Suprapubic skin (tissue), 4 donors: ENCODE measurements at regions not wholly inside any gene's neighbourhood (a gene's known extent, or its start where the extent isn't known, plus 50 kb on each side); places are given as distances from the start of the nearest gene placed in this dataset.
"Not testable (repeated sequence)": the region's sequence is repeated elsewhere in the genome, so short reads cannot be mapped to it uniquely, and the experiment has no call there.

Experiments
- DNase-seq, 2 donors: peaks; one replicate each; pipeline ENCODE4 v3.0.0-alpha.2; 2019; ENCODE audit warnings: low spot score in 2 of 2
- H3K27ac ChIP-seq: fragments of 200-600 bp; sonication (generic); one replicate; pipeline ENCODE4 v1.5.1; 2019
- H3K27me3 ChIP-seq: fragments of 200-600 bp; sonication (generic); one replicate; pipeline ENCODE4 v1.5.1; 2019
- H3K36me3 ChIP-seq: fragments of 200-600 bp; sonication (generic); one replicate; pipeline ENCODE4 v1.5.1; 2019
- H3K4me1 ChIP-seq: fragments of 200-600 bp; sonication (generic); one replicate; pipeline ENCODE4 v1.5.1; 2019
- H3K4me3 ChIP-seq: fragments of 200-600 bp; sonication (generic); one replicate; pipeline ENCODE4 v1.5.1; 2019; ENCODE audit warnings: mild to moderate bottlenecking
- H3K9me3 ChIP-seq: fragments of 200-600 bp; sonication (generic); one replicate; pipeline ENCODE4 v1.5.1; 2019
- CTCF ChIP-seq, 2 donors: fragments of 200-600 bp in 1 of 2; fragments of 450-650 bp in 1 of 2; sonication (generic) in 1 of 2; IDR thresholded peaks; one replicate each; pipeline ENCODE4 v1.5.1; 2016 to 2019; ENCODE audit warnings: antibody characterized with exemption in 2 of 2, mild to moderate bottlenecking in 1 of 2, moderate library complexity in 1 of 2
- EP300 ChIP-seq: sonication (generic); formaldehyde crosslinking; IDR thresholded peaks from one replicate; pipeline ENCODE4 v1.6.1; 2017; ENCODE audit warnings: antibody characterized with exemption
- POLR2A ChIP-seq, 2 donors: fragments of 450-650 bp; IDR thresholded peaks; one replicate each; pipeline ENCODE4 v1.6.1; 2017; ENCODE audit warnings: antibody characterized with exemption in 2 of 2, mild to moderate bottlenecking in 2 of 2, moderate library complexity in 2 of 2
- POLR2AphosphoS5 ChIP-seq, 3 donors: sonication (generic); formaldehyde crosslinking; IDR thresholded peaks; one replicate each; pipeline ENCODE4 v1.6.1; 2017; ENCODE audit warnings: antibody characterized with exemption in 3 of 3
- WGBS: methylation state at CpG from one replicate; pipeline ENCODE4 v1.1.5; 2018; 5-methylcytosine and 5-hydroxymethylcytosine counted together

GRCh38 chr3:194880940-194881925, 195.6 kb downstream of the FAM43A start:
- H3K9me3 ChIP-seq: peaks cover 9% of the 10 kb centered on the region
- no peak overlapping the region for H3K4me3 ChIP-seq
- no peaks in the 10 kb centered on the region for H3K36me3 ChIP-seq
- TF ChIP-seq CTCF (IDR thresholded peaks at IDR 0.05) (no peak), POLR2AphosphoS5 (IDR thresholded peaks at IDR 0.05) (no peak)
- WGBS: 79% methylated on average over 12 of the region's 12 CpGs
- peaks cover 34% of the 10 kb centered on the region for H3K4me1 ChIP-seq
- H3K27ac ChIP-seq: no peak overlapping the region
- H3K27me3 ChIP-seq: no peaks in the 10 kb centered on the region
- DNase-seq: peak in 1 of 2 donors; percentile 65

GRCh38 chr3:194884649-194885315, 199.1 kb downstream of the FAM43A start:
- peaks cover 9% of the 10 kb centered on the region for H3K9me3 ChIP-seq
- H3K4me3 ChIP-seq: no peak overlapping the region
- no peaks in the 10 kb centered on the region for H3K27me3 ChIP-seq
- peak in 1 of 2 donors; percentile 65 for DNase-seq
- no peak overlapping the region for H3K27ac ChIP-seq
- TF ChIP-seq EP300 (no peak), CTCF (IDR thresholded peaks at IDR 0.05) (no peak), POLR2A (IDR thresholded peaks at IDR 0.05) (no peak), POLR2AphosphoS5 (IDR thresholded peaks at IDR 0.05) (no peak)
- no peaks in the 10 kb centered on the region for H3K36me3 ChIP-seq
- peaks cover 16% of the 10 kb centered on the region for H3K4me1 ChIP-seq
- 70% methylated on average over 6 of the region's 6 CpGs for WGBS

DNA sequence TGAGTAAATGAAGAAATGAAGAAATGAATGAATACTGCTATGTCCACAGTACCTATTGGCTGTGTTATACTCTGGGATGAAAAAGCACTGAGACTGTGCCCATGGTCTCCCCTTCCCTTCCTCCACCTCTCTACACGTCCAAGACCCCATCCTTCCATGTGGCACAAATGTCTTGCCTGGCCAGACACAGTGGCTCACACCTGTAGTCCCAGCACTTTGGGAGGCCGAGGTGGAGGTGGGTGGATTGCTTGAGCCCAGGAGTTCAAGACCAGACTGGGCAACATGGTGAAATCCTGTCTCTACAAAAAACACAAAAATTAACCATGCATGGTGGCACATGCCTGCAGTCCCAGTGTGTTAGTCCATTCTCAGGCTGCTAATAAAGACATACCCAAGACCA, 200.1 kb downstream of the FAM43A start:
- H3K27ac ChIP-seq: no peak overlapping the region
- H3K4me3 ChIP-seq: no peak overlapping the region
- TF ChIP-seq CTCF (IDR thresholded peaks at IDR 0.05) (no peak), EP300 (no peak), POLR2A (IDR thresholded peaks at IDR 0.05) (no peak), POLR2AphosphoS5 (IDR thresholded peaks at IDR 0.05) (no peak)
- DNase-seq: peak in 1 of 2 donors; percentile 34
- H3K27me3 ChIP-seq: no peaks in the 10 kb centered on the region
- H3K4me1 ChIP-seq: peaks cover 7% of the 10 kb centered on the region
- 92% methylated on average over 2 of the region's 2 CpGs for WGBS
- H3K36me3 ChIP-seq: no peaks in the 10 kb centered on the region
- peaks cover 9% of the 10 kb centered on the region for H3K9me3 ChIP-seq

DNA sequence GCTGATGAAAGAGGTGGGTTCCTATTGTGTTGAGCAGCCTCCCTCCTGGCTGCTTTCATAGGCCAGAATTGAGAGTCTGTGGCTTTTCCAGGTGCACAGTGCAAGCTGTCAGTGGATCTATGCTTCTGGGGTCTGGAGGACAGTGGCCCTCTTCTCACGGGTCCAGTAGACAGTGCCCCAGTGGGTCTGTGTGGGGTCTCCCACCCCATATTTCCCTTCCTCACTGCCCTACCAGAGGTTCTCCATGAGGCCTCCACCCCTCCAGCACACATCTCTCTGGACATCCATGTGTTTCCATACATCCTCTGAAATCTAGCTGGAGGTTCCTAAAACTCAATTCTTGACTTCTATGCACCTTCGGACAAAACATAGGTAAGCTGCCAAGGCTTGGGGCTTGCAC, 201.2 kb downstream of the FAM43A start:
- TF ChIP-seq POLR2A (IDR thresholded peaks at IDR 0.05) (no peak), EP300 (no peak), CTCF (IDR thresholded peaks at IDR 0.05) (no peak), POLR2AphosphoS5 (IDR thresholded peaks at IDR 0.05) (no peak)
- no peaks in the 10 kb centered on the region for H3K36me3 ChIP-seq
- H3K9me3 ChIP-seq: peaks cover 9% of the 10 kb centered on the region
- 100% methylated on average over 2 of the region's 2 CpGs for WGBS
- H3K27me3 ChIP-seq: no peaks in the 10 kb centered on the region
- no peak overlapping the region for H3K4me3 ChIP-seq
- no peak for DNase-seq
- no peaks in the 10 kb centered on the region for H3K4me1 ChIP-seq
- no peak overlapping the region for H3K27ac ChIP-seq

- 95% methylated on average over 3 of the region's 3 CpGs for WGBS
- not testable (repeated sequence) for H3K27ac ChIP-seq, H3K27me3 ChIP-seq, H3K9me3 ChIP-seq, H3K4me3 ChIP-seq, H3K4me1 ChIP-seq, H3K36me3 ChIP-seq
- DNase-seq: peak in 1 of 2 donors; percentile 52
These were observed 202.4 kb downstream of the FAM43A start for GRCh38 chr3:194888062-194888461.
